CD4-positive, alpha-beta T cell (primary cell): ENCODE measurements at regions not wholly inside any gene's neighbourhood (a gene's known extent, or its start where the extent isn't known, plus 50 kb on each side); places are given as distances from the start of the nearest gene placed in this dataset.
"Not testable (repeated sequence)": the region's sequence is repeated elsewhere in the genome, so short reads cannot be mapped to it uniquely, and the experiment has no call there.

Experiments used
- ATAC-seq: fragments of 200-7000 bp; cut with Tn5 transposase; one replicate; pipeline ENCODE4 v1.10.0; 2022; ENCODE audit warnings: mild to moderate bottlenecking; ENCODE audit not compliant: poor library complexity
- CTCF ChIA-PET: fragments of 350-600 bp; sonication (Branson Sonifier 250); formaldehyde crosslinking; loops from one replicate; lab custom pipeline; 2021; ENCODE audit warnings: antibody characterized with exemption, inconsistent platforms; lab: Charles Lee
- POLR2A ChIA-PET: fragments of 350-600 bp; sonication (Branson Sonifier 250); formaldehyde crosslinking; loops from one replicate; lab custom pipeline; 2021; ENCODE audit warnings: antibody characterized with exemption, inconsistent platforms; lab: Charles Lee
- DNase-seq, 14 experiments: peaks; one replicate each; pipeline ENCODE4 v3.0.0-alpha.2; 2013 to 2020; ENCODE audit warnings: mixed read lengths in 2 of 14
- H3K27ac ChIP-seq, 2 donors: one replicate each; pipeline versions ENCODE4 v1.5.1 to v1.7.0; 2013; ENCODE audit warnings: low read length in 2 of 2, low read depth in 1 of 2, mild to moderate bottlenecking in 1 of 2
- H3K27me3 ChIP-seq, 2 experiments: 1 replicate in 1 of 2; 2 replicates in 1 of 2; pipeline versions ENCODE4 v1.6.1 to v1.7.0; 2013; ENCODE audit warnings: low read length in 2 of 2, control low read depth in 1 of 2, mild to moderate bottlenecking in 1 of 2, moderate library complexity in 1 of 2; ENCODE audit not compliant: insufficient read depth in 2 of 2, control insufficient read depth in 1 of 2
- H3K36me3 ChIP-seq: one replicate; pipeline ENCODE4 v1.6.1; 2013; ENCODE audit warnings: low read length, control low read depth; ENCODE audit not compliant: insufficient read depth
- H3K4me1 ChIP-seq: one replicate; pipeline ENCODE4 v1.6.1; 2013; ENCODE audit warnings: low read length, control low read depth; ENCODE audit not compliant: insufficient read depth
- H3K4me3 ChIP-seq: one replicate; pipeline ENCODE4 v1.5.1; 2013; ENCODE audit warnings: mild to moderate bottlenecking, low read length, moderate library complexity
- H3K9me3 ChIP-seq, 2 experiments: 1 replicate in 1 of 2; 2 replicates in 1 of 2; pipeline versions ENCODE4 v1.6.1 to v1.7.0; 2013; ENCODE audit warnings: low read length in 2 of 2, mild to moderate bottlenecking in 2 of 2, control low read depth in 1 of 2, moderate library complexity in 1 of 2; ENCODE audit not compliant: control insufficient read depth in 1 of 2, insufficient read depth in 1 of 2
- H3K27ac Mint-ChIP-seq: one replicate; pipeline ENCODE4 v1.8.0; 2020; ENCODE audit warnings: mixed read lengths
- H3K27me3 Mint-ChIP-seq: one replicate; pipeline ENCODE4 v1.8.0; 2021; ENCODE audit warnings: mixed read lengths
- H3K36me3 Mint-ChIP-seq: one replicate; pipeline ENCODE4 v1.8.0; 2021; ENCODE audit warnings: low read depth, mixed read lengths
- H3K4me1 Mint-ChIP-seq: one replicate; pipeline ENCODE4 v1.8.0; 2021; ENCODE audit warnings: low read depth, mixed read lengths
- H3K4me3 Mint-ChIP-seq: one replicate; pipeline ENCODE4 v1.8.0; 2020; ENCODE audit warnings: mild to moderate bottlenecking, mixed read lengths
- H3K9me3 Mint-ChIP-seq: one replicate; pipeline ENCODE4 v1.8.0; 2020; ENCODE audit warnings: mixed read lengths
- CTCF ChIP-seq: fragments of 200-600 bp; IDR thresholded peaks from one replicate; pipeline ENCODE4 v1.8.0; 2022; ENCODE audit warnings: antibody characterized with exemption, mild to moderate bottlenecking
- intact Hi-C, 2 experiments: fragments of 100-400 bp; cut with DNase I in 1 of 2; cut with micrococcal nuclease in 1 of 2; formaldehyde crosslinking; loops; one replicate each; pipeline versions ENCODE4 v1.15.1 to v1.9.0; 2023 to 2025; cut with DNase I, micrococcal nuclease

DNA sequence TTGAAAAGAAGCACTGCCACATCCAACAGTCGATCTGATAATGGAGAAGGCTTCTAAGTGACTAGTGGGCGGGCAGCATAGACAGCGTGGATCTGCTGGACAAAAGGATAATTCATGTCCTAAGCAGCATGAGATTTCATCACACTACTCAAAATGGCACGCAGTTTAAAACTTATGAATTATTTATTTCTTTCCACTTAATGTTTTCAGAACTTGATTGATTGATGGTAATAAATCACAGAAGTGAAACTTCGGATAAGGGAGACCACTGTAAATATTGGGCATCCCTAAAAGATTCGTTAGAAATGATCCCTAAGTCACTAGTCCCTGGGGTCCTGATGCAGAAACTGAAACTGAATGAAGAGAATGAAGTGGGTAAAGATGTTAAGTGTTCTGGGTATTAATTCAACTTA lies 93.0 kb upstream of the ANK2 start:
- no peak overlapping the region for H3K27ac ChIP-seq
- no peaks in the 10 kb centered on the region for H3K36me3 Mint-ChIP-seq
- no peak for TF ChIP-seq CTCF
- peaks cover 0 to 5% of the 10 kb centered on the region in 2 experiments for H3K27me3 ChIP-seq
- no peak for ATAC-seq
- intact Hi-C loops: no loop called here
- H3K4me3 ChIP-seq: no peak overlapping the region
- H3K9me3 Mint-ChIP-seq: no peaks in the 10 kb centered on the region
- no peaks in the 10 kb centered on the region for H3K4me1 Mint-ChIP-seq
- H3K4me1 ChIP-seq: no peaks in the 10 kb centered on the region
- no peak overlapping the region for H3K27ac Mint-ChIP-seq
- H3K27me3 Mint-ChIP-seq: peaks cover 19% of the 10 kb centered on the region
- H3K9me3 ChIP-seq: no peaks in the 10 kb centered on the region
- no peak for DNase-seq
- H3K4me3 Mint-ChIP-seq: no peak overlapping the region
- H3K36me3 ChIP-seq: no peaks in the 10 kb centered on the region
- POLR2A ChIA-PET: no interaction called here
- CTCF ChIA-PET: no interaction called here

GRCh38 chr4:112957764-112958163 lies 91.7 kb upstream of the ANK2 start:
- H3K4me3 ChIP-seq, POLR2A ChIA-PET, DNase-seq, H3K4me3 Mint-ChIP-seq, H3K9me3 ChIP-seq, ATAC-seq, intact Hi-C loops, H3K4me1 ChIP-seq, H3K27ac ChIP-seq, H3K9me3 Mint-ChIP-seq, H3K27me3 ChIP-seq, H3K27ac Mint-ChIP-seq, H3K4me1 Mint-ChIP-seq, H3K36me3 ChIP-seq, H3K36me3 Mint-ChIP-seq, CTCF ChIA-PET, H3K27me3 Mint-ChIP-seq: not testable (repeated sequence)

- ATAC-seq: no peak
- H3K4me1 Mint-ChIP-seq: no peaks in the 10 kb centered on the region
- TF ChIP-seq CTCF: no peak
- Histone ChIP-seq H3K27me3 (no peaks in the 10 kb centered on the region), H3K27ac (no peak overlapping the region), H3K4me3 (no peak overlapping the region), H3K9me3 (peaks cover 5 to 6% of the 10 kb centered on the region in 2 experiments), H3K4me1 (no peaks in the 10 kb centered on the region), H3K36me3 (no peaks in the 10 kb centered on the region)
- intact Hi-C loops: no loop called here
- H3K36me3 Mint-ChIP-seq: no peaks in the 10 kb centered on the region
- CTCF ChIA-PET: no interaction called here
- no peak overlapping the region for H3K4me3 Mint-ChIP-seq
- no peak for DNase-seq
- peaks cover 4% of the 10 kb centered on the region for H3K27me3 Mint-ChIP-seq
- H3K27ac Mint-ChIP-seq: no peak overlapping the region
- POLR2A ChIA-PET: no interaction called here
- peaks cover 5% of the 10 kb centered on the region for H3K9me3 Mint-ChIP-seq
Observed at GRCh38 chr4:112966701-112967488, 82.6 kb upstream of the ANK2 start.
